ENCODE measurements at regions not wholly inside any gene's neighbourhood (a gene's known extent, or its start where the extent isn't known, plus 50 kb on each side); places are given as distances from the start of the nearest gene placed in this dataset.

DNA sequence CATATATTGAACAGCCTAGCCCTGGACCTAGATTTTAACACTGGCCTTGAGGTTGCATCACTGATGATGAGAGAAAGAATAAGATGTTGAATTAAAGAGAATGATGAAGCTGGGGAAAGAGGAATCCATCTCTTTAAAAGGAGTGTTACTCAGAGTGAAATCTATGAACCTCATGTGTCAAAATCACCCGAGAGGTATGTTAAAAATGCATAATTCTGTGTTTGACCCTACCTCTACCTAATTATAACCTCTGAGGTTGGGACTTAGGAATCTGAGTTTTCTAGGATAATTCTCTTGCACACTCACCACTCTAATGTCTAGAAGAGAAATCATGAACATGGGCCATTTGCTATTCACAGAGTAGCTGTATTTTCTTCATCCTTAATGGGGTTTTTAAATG is 479.4 kb downstream of the ENC1 start:
- no peak for TF ChIP-seq CTCF (conservative IDR thresholded peaks at IDR 0.05; ENCODE audit: low read depth, low read length)
- no peak for TF ChIP-seq EZH2phosphoT487 (IDR thresholded peaks at IDR 0.05; ENCODE audit: borderline replicate concordance, low read length)
